IPS-NIHi11 (cell line): ENCODE measurements at regions not wholly inside any gene's neighbourhood (a gene's known extent, or its start where the extent isn't known, plus 50 kb on each side); places are given as distances from the start of the nearest gene placed in this dataset.

ENCODE experiments used
- DNase-seq: peaks from one replicate; pipeline ENCODE4 v3.0.0; 2012; ENCODE audit warnings: mixed read lengths, low spot score

GRCh38 chr2:173766537-173767289, 198.5 kb downstream of the SP3 start:
- DNase-seq = no peak

GRCh38 chr2:173770947-173771678, 194.1 kb downstream of the SP3 start:
- DNase-seq = no peak

GRCh38 chr2:173772205-173772604, 193.0 kb downstream of the SP3 start:
- no peak for DNase-seq

GRCh38 chr2:173773076-173773475, 192.1 kb downstream of the SP3 start:
- no peak for DNase-seq

GRCh38 chr2:173775440-173775839, 189.7 kb downstream of the SP3 start:
- DNase-seq = no peak

GRCh38 chr2:173782681-173783080, 182.5 kb downstream of the SP3 start:
- no peak for DNase-seq

GRCh38 chr2:173783382-173783781, 181.8 kb downstream of the SP3 start:
- no peak for DNase-seq

- no peak for DNase-seq
Observed at GRCh38 chr2:173785813-173786212, 179.4 kb downstream of the SP3 start.

GRCh38 chr2:173791502-173791901, 173.7 kb downstream of the SP3 start:
- no peak for DNase-seq

- DNase-seq = no peak
Observed at GRCh38 chr2:173792166-173792565, 173.0 kb downstream of the SP3 start.

GRCh38 chr2:173792741-173793140, 172.4 kb downstream of the SP3 start:
- no peak for DNase-seq

- DNase-seq = peak; percentile 29
Observed at GRCh38 chr2:173793709-173794565, 171.2 kb downstream of the SP3 start.

GRCh38 chr2:173797586-173798263, 167.4 kb downstream of the SP3 start:
- peak; percentile 50 for DNase-seq

GRCh38 chr2:173802518-173802917, 162.7 kb downstream of the SP3 start:
- DNase-seq = no peak

- no peak for DNase-seq
Observed at GRCh38 chr2:173803449-173803848, 161.7 kb downstream of the SP3 start.

- no peak for DNase-seq
Observed at GRCh38 chr2:173806761-173807160, 158.4 kb downstream of the SP3 start.

- no peak for DNase-seq
Observed at GRCh38 chr2:173808718-173809117, 156.5 kb downstream of the SP3 start.

- DNase-seq = no peak
Observed at GRCh38 chr2:173812321-173812720, 152.9 kb downstream of the SP3 start.

- no peak for DNase-seq
Observed at GRCh38 chr2:173814306-173814705, 150.9 kb downstream of the SP3 start.

GRCh38 chr2:173815772-173816171, 149.4 kb downstream of the SP3 start:
- DNase-seq = no peak

GRCh38 chr2:173817582-173817981, 147.6 kb downstream of the SP3 start:
- no peak for DNase-seq

- DNase-seq = no peak
Observed at GRCh38 chr2:173818285-173818684, 146.9 kb downstream of the SP3 start.
